Stomach (tissue), 4 donors: ENCODE measurements at regions not wholly inside any gene's neighbourhood (a gene's known extent, or its start where the extent isn't known, plus 50 kb on each side); places are given as distances from the start of the nearest gene placed in this dataset.

Experiments
- CTCF ChIP-seq, 7 experiments: fragments of 450-650 bp in 4 of 7; fragments of 200-600 bp in 3 of 7; sonication (generic) in 3 of 7; IDR thresholded peaks; one replicate each; pipeline ENCODE4 v1.5.1; 2016 to 2019; ENCODE audit warnings: antibody characterized with exemption in 7 of 7, control low read depth in 2 of 7, mild to moderate bottlenecking in 1 of 7
- EP300 ChIP-seq: sonication (generic); formaldehyde crosslinking; IDR thresholded peaks from one replicate; pipeline ENCODE4 v1.6.1; 2017; ENCODE audit warnings: antibody characterized with exemption
- POLR2A ChIP-seq, 4 donors: fragments of 450-650 bp; IDR thresholded peaks; one replicate each; pipeline ENCODE4 v1.6.1; 2016; ENCODE audit warnings: antibody characterized with exemption in 4 of 4, control low read depth in 2 of 4, mild to moderate bottlenecking in 1 of 4, moderate library complexity in 1 of 4
- POLR2AphosphoS5 ChIP-seq, 3 donors: sonication (generic); formaldehyde crosslinking; IDR thresholded peaks; one replicate each; pipeline ENCODE4 v1.6.1; 2016; ENCODE audit warnings: antibody characterized with exemption in 3 of 3

- TF ChIP-seq CTCF (IDR thresholded peaks at IDR 0.05): no peak
- TF ChIP-seq POLR2A (IDR thresholded peaks at IDR 0.05): no peak
- TF ChIP-seq EP300: no peak
- TF ChIP-seq POLR2AphosphoS5 (IDR thresholded peaks at IDR 0.05): no peak
Measured at GRCh38 chr4:23106516-23106915, 413.8 kb downstream of the GBA3 start.
